ENCODE measurements at regions not wholly inside any gene's neighbourhood (a gene's known extent, or its start where the extent isn't known, plus 50 kb on each side); places are given as distances from the start of the nearest gene placed in this dataset.

DNA sequence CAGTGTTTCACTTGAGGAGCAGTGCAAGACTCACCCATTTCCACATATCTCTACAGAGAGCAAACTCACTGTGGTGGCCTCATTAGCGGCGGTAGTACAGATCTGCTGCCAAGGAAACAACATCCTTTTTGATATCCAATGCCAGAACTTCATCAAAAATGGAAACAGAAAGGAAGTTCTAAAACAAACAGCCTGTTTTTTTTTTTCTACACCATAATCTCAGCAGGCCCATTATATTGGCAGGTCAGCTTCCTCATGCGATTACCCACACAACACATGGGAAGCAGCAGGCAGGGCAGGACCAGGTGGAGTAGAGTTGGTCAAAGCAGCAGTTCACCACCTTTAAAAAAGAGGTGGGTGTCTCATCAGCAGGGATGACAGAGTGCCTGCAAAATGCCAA lies 678.9 kb upstream of the CELF4 start:
- no peak for TF ChIP-seq POLR2A (IDR thresholded peaks at IDR 0.05)
- TF ChIP-seq EP300 (IDR thresholded peaks at IDR 0.05): no peak
- no peak for TF ChIP-seq POLR2AphosphoS5 (IDR thresholded peaks at IDR 0.05)
- TF ChIP-seq, protein P1, sequence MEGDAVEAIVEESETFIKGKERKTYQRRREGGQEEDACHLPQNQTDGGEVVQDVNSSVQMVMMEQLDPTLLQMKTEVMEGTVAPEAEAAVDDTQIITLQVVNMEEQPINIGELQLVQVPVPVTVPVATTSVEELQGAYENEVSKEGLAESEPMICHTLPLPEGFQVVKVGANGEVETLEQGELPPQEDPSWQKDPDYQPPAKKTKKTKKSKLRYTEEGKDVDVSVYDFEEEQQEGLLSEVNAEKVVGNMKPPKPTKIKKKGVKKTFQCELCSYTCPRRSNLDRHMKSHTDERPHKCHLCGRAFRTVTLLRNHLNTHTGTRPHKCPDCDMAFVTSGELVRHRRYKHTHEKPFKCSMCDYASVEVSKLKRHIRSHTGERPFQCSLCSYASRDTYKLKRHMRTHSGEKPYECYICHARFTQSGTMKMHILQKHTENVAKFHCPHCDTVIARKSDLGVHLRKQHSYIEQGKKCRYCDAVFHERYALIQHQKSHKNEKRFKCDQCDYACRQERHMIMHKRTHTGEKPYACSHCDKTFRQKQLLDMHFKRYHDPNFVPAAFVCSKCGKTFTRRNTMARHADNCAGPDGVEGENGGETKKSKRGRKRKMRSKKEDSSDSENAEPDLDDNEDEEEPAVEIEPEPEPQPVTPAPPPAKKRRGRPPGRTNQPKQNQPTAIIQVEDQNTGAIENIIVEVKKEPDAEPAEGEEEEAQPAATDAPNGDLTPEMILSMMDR (IDR thresholded peaks at IDR 0.05): no peak
- DNase-seq: no peak
- Histone ChIP-seq H3K9me3 (peaks cover 0 to 2% (median 0%) of the 10 kb centered on the region in 4 donors), H3K36me3 (no peaks in the 10 kb centered on the region), H3K4me1 (no peaks in the 10 kb centered on the region), H3K4me3 (no peak overlapping the region), H3K27ac (no peak overlapping the region), H3K27me3 (no peaks in the 10 kb centered on the region)
- intact Hi-C loops (cut with DNase I): no loop called here
- WGBS, 2 donors: 81 to 83% methylated on average over 3 of the region's 3 CpGs

- H3K4me3 ChIP-seq: no peak overlapping the region
- intact Hi-C loops (cut with DNase I): no loop called here
- peaks cover 0 to 2% (median 0%) of the 10 kb centered on the region in 4 donors for H3K9me3 ChIP-seq
- H3K4me1 ChIP-seq: no peaks in the 10 kb centered on the region
- no peaks in the 10 kb centered on the region for H3K36me3 ChIP-seq
- no peak for TF ChIP-seq POLR2AphosphoS5 (IDR thresholded peaks at IDR 0.05)
- TF ChIP-seq, protein P1 (IDR thresholded peaks at IDR 0.05): no peak
- TF ChIP-seq POLR2A (IDR thresholded peaks at IDR 0.05): no peak
- TF ChIP-seq EP300 (IDR thresholded peaks at IDR 0.05): no peak
- H3K27ac ChIP-seq: no peak overlapping the region
- WGBS, 2 donors: 61 to 84% methylated on average over 2 of the region's 2 CpGs
- no peak for DNase-seq
- no peaks in the 10 kb centered on the region for H3K27me3 ChIP-seq
Measured at GRCh38 chr18:38243291-38243690, 677.7 kb upstream of the CELF4 start.

DNA sequence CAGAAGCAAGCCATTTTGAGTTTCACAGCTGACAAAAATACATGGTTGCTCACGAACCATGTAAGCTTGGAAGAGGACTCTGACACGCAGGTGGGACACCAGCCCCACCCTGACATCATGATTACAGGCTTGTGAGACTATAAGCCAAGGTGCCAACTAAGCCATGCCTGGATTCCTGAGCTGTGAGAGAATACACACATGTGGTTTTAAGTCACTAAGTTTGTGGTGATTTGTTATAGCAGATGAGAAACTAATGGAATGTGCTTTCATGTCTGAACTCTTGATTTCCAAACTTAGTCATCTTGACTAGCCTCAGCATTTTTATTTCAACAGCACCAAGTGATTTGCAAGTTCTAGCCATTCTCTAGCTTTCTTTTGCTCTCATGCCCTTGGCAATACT lies 676.1 kb upstream of the CELF4 start:
- H3K27me3 ChIP-seq: no peaks in the 10 kb centered on the region
- no peak for DNase-seq
- intact Hi-C loops (cut with DNase I): no loop called here
- H3K36me3 ChIP-seq: no peaks in the 10 kb centered on the region
- H3K9me3 ChIP-seq: peaks cover 0 to 2% (median 0%) of the 10 kb centered on the region in 4 donors
- no peak overlapping the region for H3K27ac ChIP-seq
- 78 to 84% methylated on average over 2 of the region's 2 CpGs for WGBS, 2 donors
- no peaks in the 10 kb centered on the region for H3K4me1 ChIP-seq
- TF ChIP-seq, protein P1 (IDR thresholded peaks at IDR 0.05): no peak
- TF ChIP-seq POLR2A (IDR thresholded peaks at IDR 0.05) (no peak), EP300 (IDR thresholded peaks at IDR 0.05) (no peak), POLR2AphosphoS5 (IDR thresholded peaks at IDR 0.05) (no peak)
- no peak overlapping the region for H3K4me3 ChIP-seq

DNA sequence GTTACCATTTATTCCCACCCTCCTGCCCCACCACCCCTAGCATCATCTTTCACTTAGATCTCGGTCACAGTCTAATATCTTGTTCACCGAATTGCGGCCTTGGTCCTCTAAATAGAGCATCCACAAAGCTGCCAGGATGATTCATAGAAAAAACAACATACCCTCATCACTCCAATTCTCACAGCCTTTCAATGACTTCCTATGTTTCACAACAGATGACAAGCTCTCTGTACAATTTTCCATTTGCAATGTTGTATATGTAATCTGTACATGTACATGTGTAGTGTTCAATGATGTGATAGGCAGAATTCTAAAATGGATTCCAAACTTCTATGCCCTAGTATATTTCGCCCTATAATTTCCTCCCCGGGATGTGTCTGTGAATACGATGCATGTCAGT lies 675.6 kb upstream of the CELF4 start:
- no peaks in the 10 kb centered on the region for H3K4me1 ChIP-seq
- TF ChIP-seq POLR2A (IDR thresholded peaks at IDR 0.05) (no peak), POLR2AphosphoS5 (IDR thresholded peaks at IDR 0.05) (no peak), EP300 (IDR thresholded peaks at IDR 0.05) (no peak)
- TF ChIP-seq, protein P1 (IDR thresholded peaks at IDR 0.05): no peak
- H3K4me3 ChIP-seq: no peak overlapping the region
- peaks cover 0 to 2% (median 0%) of the 10 kb centered on the region in 4 donors for H3K9me3 ChIP-seq
- intact Hi-C loops (cut with DNase I): no loop called here
- no peaks in the 10 kb centered on the region for H3K27me3 ChIP-seq
- no peaks in the 10 kb centered on the region for H3K36me3 ChIP-seq
- 91 to 93% methylated on average over 6 of the region's 6 CpGs for WGBS, 2 donors
- H3K27ac ChIP-seq: no peak overlapping the region
- DNase-seq: no peak

DNA sequence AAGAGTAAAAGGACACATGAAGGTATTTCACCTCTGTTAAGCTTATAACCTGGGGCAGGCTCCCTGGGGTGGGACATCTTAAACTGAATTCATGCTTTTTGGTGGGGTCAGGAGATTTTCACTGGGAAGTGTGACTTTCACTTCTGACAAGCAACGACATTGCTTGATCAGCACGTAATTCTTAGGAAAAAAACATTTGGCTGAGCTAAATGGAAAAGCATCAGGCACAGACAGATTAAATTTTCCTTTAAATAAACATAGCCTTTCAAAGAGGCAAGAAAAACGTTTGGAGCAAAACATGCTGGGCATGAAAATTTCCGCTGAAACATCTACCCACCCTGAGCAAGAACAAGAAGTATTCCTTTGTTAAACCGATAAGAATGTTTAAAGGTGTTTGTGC lies 674.0 kb upstream of the CELF4 start:
- DNase-seq: no peak
- H3K36me3 ChIP-seq: no peaks in the 10 kb centered on the region
- no peaks in the 10 kb centered on the region for H3K4me1 ChIP-seq
- intact Hi-C loops (cut with DNase I): no loop called here
- H3K4me3 ChIP-seq: no peak overlapping the region
- TF ChIP-seq POLR2AphosphoS5 (IDR thresholded peaks at IDR 0.05): no peak
- TF ChIP-seq EP300 (IDR thresholded peaks at IDR 0.05): no peak
- TF ChIP-seq, protein P1 (IDR thresholded peaks at IDR 0.05): no peak
- no peak for TF ChIP-seq POLR2A (IDR thresholded peaks at IDR 0.05)
- H3K27ac ChIP-seq: no peak overlapping the region
- no peaks in the 10 kb centered on the region for H3K27me3 ChIP-seq
- WGBS, 2 donors: 61 to 66% methylated on average over 5 of the region's 5 CpGs
- H3K9me3 ChIP-seq: peaks cover 0 to 2% (median 0%) of the 10 kb centered on the region in 4 donors

All from sigmoid colon (tissue), 6 donors.